BJ (cell line): ENCODE measurements at regions not wholly inside any gene's neighbourhood (a gene's known extent, or its start where the extent isn't known, plus 50 kb on each side); places are given as distances from the start of the nearest gene placed in this dataset.

Experiments used
- CTCF ChIA-PET: fragments of 350-600 bp; formaldehyde crosslinking; extraction: SDS; loops from one replicate; lab custom pipeline; 2021; ENCODE audit warnings: antibody characterized with exemption, inconsistent platforms; lab: Yijun Ruan, JAX
- POLR2A ChIA-PET: fragments of 300-600 bp; sonication (Branson Sonifier 250); formaldehyde crosslinking; extraction: SDS; loops from one replicate; lab custom pipeline; 2021; ENCODE audit warnings: antibody characterized with exemption; lab: Charles Lee
- DNase-seq: peaks from one replicate; pipeline ENCODE4 v3.0.0-alpha.2; 2011; ENCODE audit warnings: low read depth
- H3K27me3 ChIP-seq: 2 replicates; pipeline ENCODE4 v1.6.0; 2011; ENCODE audit warnings: low read length; ENCODE audit not compliant: control insufficient read depth, insufficient read depth
- H3K36me3 ChIP-seq: 2 replicates; pipeline ENCODE4 v1.5.1; 2011; ENCODE audit warnings: low read length; ENCODE audit not compliant: control insufficient read depth, insufficient read depth
- H3K4me3 ChIP-seq: 2 replicates; pipeline ENCODE4 v1.5.1; 2011; ENCODE audit warnings: low read depth, mild to moderate bottlenecking, control low read depth, low read length
- TF ChIP-seq, protein P1 (sequence below): IDR thresholded peaks from 2 replicates; pipeline ENCODE4 v1.5.1; 2011; ENCODE audit warnings: low read depth, mild to moderate bottlenecking, control low read depth, inconsistent platforms, low read length, moderate library complexity; ENCODE audit not compliant: insufficient read depth

GRCh38 chr21:27126140-27126539, 159.3 kb upstream of the ADAMTS5 start:
- Histone ChIP-seq H3K4me3 (no peak overlapping the region), H3K36me3 (no peaks in the 10 kb centered on the region), H3K27me3 (0 out of 2 replicates have a peak, but pooled peaks cover 2% of the 10 kb centered on the region)
- TF ChIP-seq, protein P1, sequence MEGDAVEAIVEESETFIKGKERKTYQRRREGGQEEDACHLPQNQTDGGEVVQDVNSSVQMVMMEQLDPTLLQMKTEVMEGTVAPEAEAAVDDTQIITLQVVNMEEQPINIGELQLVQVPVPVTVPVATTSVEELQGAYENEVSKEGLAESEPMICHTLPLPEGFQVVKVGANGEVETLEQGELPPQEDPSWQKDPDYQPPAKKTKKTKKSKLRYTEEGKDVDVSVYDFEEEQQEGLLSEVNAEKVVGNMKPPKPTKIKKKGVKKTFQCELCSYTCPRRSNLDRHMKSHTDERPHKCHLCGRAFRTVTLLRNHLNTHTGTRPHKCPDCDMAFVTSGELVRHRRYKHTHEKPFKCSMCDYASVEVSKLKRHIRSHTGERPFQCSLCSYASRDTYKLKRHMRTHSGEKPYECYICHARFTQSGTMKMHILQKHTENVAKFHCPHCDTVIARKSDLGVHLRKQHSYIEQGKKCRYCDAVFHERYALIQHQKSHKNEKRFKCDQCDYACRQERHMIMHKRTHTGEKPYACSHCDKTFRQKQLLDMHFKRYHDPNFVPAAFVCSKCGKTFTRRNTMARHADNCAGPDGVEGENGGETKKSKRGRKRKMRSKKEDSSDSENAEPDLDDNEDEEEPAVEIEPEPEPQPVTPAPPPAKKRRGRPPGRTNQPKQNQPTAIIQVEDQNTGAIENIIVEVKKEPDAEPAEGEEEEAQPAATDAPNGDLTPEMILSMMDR = no peak
- ChIA-PET CTCF (no interaction called here), POLR2A (no interaction called here)
- DNase-seq = no peak

DNA sequence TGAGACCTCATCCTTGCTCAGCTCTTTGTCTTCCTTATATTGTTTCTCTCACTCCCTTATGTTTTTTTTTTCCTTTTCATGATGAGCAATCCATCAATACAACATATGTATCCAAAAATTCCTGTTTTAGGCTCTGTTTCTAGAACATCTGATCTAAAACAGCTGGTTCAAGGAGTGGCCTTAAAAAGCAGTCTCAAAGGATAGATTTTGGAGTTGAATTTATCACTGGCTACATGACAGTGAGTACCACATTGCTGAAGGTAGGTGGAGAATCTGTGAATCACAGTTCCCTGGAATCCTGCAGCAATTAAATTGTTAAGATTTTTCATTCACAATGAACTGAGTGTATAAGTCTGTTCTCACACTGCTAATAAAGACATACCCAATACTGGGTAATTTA, 155.8 kb upstream of the ADAMTS5 start:
- H3K36me3 ChIP-seq = no peaks in the 10 kb centered on the region
- H3K4me3 ChIP-seq = no peak overlapping the region
- TF ChIP-seq, protein P1 = no peak
- ChIA-PET CTCF (interaction anchor here (1.2 kb wide), 1 partner anchor 11 kb away, joined by 5 read pairs; no protein-coding TSS in a partner anchor), POLR2A (no interaction called here)
- H3K27me3 ChIP-seq = 0 out of 2 replicates have a peak, but pooled peaks cover 2% of the 10 kb centered on the region
- no peak for DNase-seq

- DNase-seq = no peak
- H3K36me3 ChIP-seq = no peaks in the 10 kb centered on the region
- H3K4me3 ChIP-seq = no peak overlapping the region
- ChIA-PET CTCF (no interaction called here), POLR2A (no interaction called here)
- H3K27me3 ChIP-seq = no peaks in the 10 kb centered on the region
- TF ChIP-seq, protein P1 = no peak
These were observed 147.2 kb upstream of the ADAMTS5 start for GRCh38 chr21:27114111-27114510.

GRCh38 chr21:27112186-27112585, 145.3 kb upstream of the ADAMTS5 start:
- H3K4me3 ChIP-seq = no peak overlapping the region
- TF ChIP-seq, protein P1 = no peak
- H3K27me3 ChIP-seq = no peaks in the 10 kb centered on the region
- no peak for DNase-seq
- POLR2A ChIA-PET = no interaction called here
- CTCF ChIA-PET = interaction anchor here (1.6 kb wide), 1 partner anchor 11 kb away, joined by 5 read pairs; no protein-coding TSS in a partner anchor
- H3K36me3 ChIP-seq = no peaks in the 10 kb centered on the region

- CTCF ChIA-PET = interaction anchor here (1.6 kb wide), 1 partner anchor 12 kb away, joined by 5 read pairs; no protein-coding TSS in a partner anchor
- POLR2A ChIA-PET = no interaction called here
- DNase-seq = no peak
- H3K36me3 ChIP-seq = no peaks in the 10 kb centered on the region
- H3K27me3 ChIP-seq = no peaks in the 10 kb centered on the region
- no peak overlapping the region for H3K4me3 ChIP-seq
- TF ChIP-seq, protein P1 = no peak
These were observed 144.1 kb upstream of the ADAMTS5 start for GRCh38 chr21:27110956-27111355.
